CD14-positive monocyte (primary cell): ENCODE measurements at regions not wholly inside any gene's neighbourhood (a gene's known extent, or its start where the extent isn't known, plus 50 kb on each side); places are given as distances from the start of the nearest gene placed in this dataset.

Experiments used
- DNase-seq, 3 donors: peaks; one replicate each; pipeline ENCODE4 v3.0.0-alpha.2; 2011 to 2022
- H2AFZ ChIP-seq: 2 replicates; pipeline ENCODE4 v1.6.0; 2012; ENCODE audit warnings: mild to moderate bottlenecking, low read depth, low read length, inconsistent platforms; ENCODE audit not compliant: insufficient read depth, poor library complexity, severe bottlenecking
- H3K27ac ChIP-seq, 2 donors: 1 replicate in 1 of 2; 2 replicates in 1 of 2; pipeline ENCODE4 v1.5.1; 2012 to 2013; ENCODE audit warnings: low read length in 2 of 2, control low read depth in 1 of 2, inconsistent platforms in 1 of 2, low read depth in 1 of 2, mild to moderate bottlenecking in 1 of 2
- H3K27me3 ChIP-seq, 2 donors: one replicate each; pipeline versions ENCODE4 v1.6.0 to v1.6.1; 2011 to 2013; ENCODE audit warnings: low read length in 2 of 2; ENCODE audit not compliant: control insufficient read depth in 2 of 2, insufficient read depth in 2 of 2
- H3K36me3 ChIP-seq, 2 donors: replicated peaks in 1 of 2; 1 replicate in 1 of 2; 2 replicates in 1 of 2; pipeline versions ENCODE4 v1.5.1 to v1.6.1; 2012 to 2013; ENCODE audit warnings: low read length in 2 of 2, control low read depth in 1 of 2, inconsistent platforms in 1 of 2, mild to moderate bottlenecking in 1 of 2; ENCODE audit not compliant: insufficient read depth in 2 of 2, control insufficient read depth in 1 of 2
- H3K4me1 ChIP-seq, 2 donors: 1 replicate in 1 of 2; 2 replicates in 1 of 2; pipeline versions ENCODE4 v1.5.1 to v1.6.1; 2012 to 2013; ENCODE audit warnings: low read length in 2 of 2, control low read depth in 1 of 2, inconsistent platforms in 1 of 2, mild to moderate bottlenecking in 1 of 2, moderate library complexity in 1 of 2; ENCODE audit not compliant: insufficient read depth in 2 of 2, control insufficient read depth in 1 of 2
- H3K4me2 ChIP-seq: replicated peaks from 2 replicates; pipeline ENCODE3; 2012; ENCODE audit warnings: low read length, moderate library complexity, mild to moderate bottlenecking; ENCODE audit not compliant: poor library complexity, severe bottlenecking; ENCODE audit errors: extremely low read depth
- H3K4me3 ChIP-seq, 3 experiments: fragments of 200-600 bp in 1 of 3; sonication (generic) in 1 of 3; replicated peaks in 1 of 3; 1 replicate in 2 of 3; 2 replicates in 1 of 3; pipeline ENCODE4 v1.5.1; 2011 to 2013; ENCODE audit warnings: low read length in 3 of 3, mild to moderate bottlenecking in 3 of 3, control low read depth in 2 of 3, low read depth in 2 of 3, inconsistent platforms in 1 of 3, moderate library complexity in 1 of 3
- H3K79me2 ChIP-seq: 2 replicates; pipeline ENCODE4 v1.6.0; 2012; ENCODE audit warnings: mild to moderate bottlenecking, control low read depth, inconsistent platforms, low read length, moderate library complexity; ENCODE audit not compliant: insufficient read depth
- H3K9ac ChIP-seq: 2 replicates; pipeline ENCODE4 v1.6.0; 2017; ENCODE audit warnings: low read length, mild to moderate bottlenecking; ENCODE audit not compliant: insufficient read depth, poor library complexity, severe bottlenecking
- H3K9me3 ChIP-seq, 2 donors: replicated peaks in 1 of 2; 1 replicate in 1 of 2; 2 replicates in 1 of 2; pipeline versions ENCODE4 v1.5.1 to v1.6.1; 2012 to 2013; ENCODE audit warnings: low read length in 2 of 2, control low read depth in 1 of 2; ENCODE audit not compliant: control insufficient read depth in 1 of 2, insufficient read depth in 1 of 2
- H4K20me1 ChIP-seq: 2 replicates; pipeline ENCODE4 v1.6.0; 2012; ENCODE audit warnings: mild to moderate bottlenecking, low read length, control low read depth, moderate library complexity; ENCODE audit not compliant: insufficient read depth
- H3K27ac Mint-ChIP-seq, 7 donors: one replicate each; pipeline ENCODE4 v1.8.0; 2020; ENCODE audit warnings: mild to moderate bottlenecking in 7 of 7, mixed read lengths in 7 of 7, moderate library complexity in 6 of 7, inconsistent platforms in 2 of 7
- H3K27me3 Mint-ChIP-seq, 3 donors: one replicate each; pipeline ENCODE4 v1.8.0; 2021 to 2022; ENCODE audit warnings: low read depth in 3 of 3, mild to moderate bottlenecking in 3 of 3, mixed read lengths in 3 of 3, moderate library complexity in 3 of 3, inconsistent platforms in 1 of 3
- H3K36me3 Mint-ChIP-seq, 2 donors: one replicate each; pipeline ENCODE4 v1.8.0; 2020; ENCODE audit warnings: mixed read lengths in 2 of 2, inconsistent platforms in 1 of 2, mild to moderate bottlenecking in 1 of 2
- H3K4me1 Mint-ChIP-seq: one replicate; pipeline ENCODE4 v1.8.0; 2020; ENCODE audit warnings: mild to moderate bottlenecking, mixed read lengths
- H3K4me3 Mint-ChIP-seq, 2 donors: one replicate each; pipeline ENCODE4 v1.8.0; 2020; ENCODE audit warnings: mild to moderate bottlenecking in 2 of 2, mixed read lengths in 2 of 2, moderate library complexity in 1 of 2
- H3K9me3 Mint-ChIP-seq, 7 donors: one replicate each; pipeline ENCODE4 v1.8.0; 2020 to 2022; ENCODE audit warnings: mixed read lengths in 7 of 7, mild to moderate bottlenecking in 6 of 7, moderate library complexity in 6 of 7, inconsistent platforms in 2 of 7
- WGBS: methylation state at CpG from one replicate; pipeline ENCODE4 v1.1.5; 2013; ENCODE audit warnings: missing lambda C conversion rate; ENCODE audit not compliant: insufficient coverage; 5-methylcytosine and 5-hydroxymethylcytosine counted together
- intact Hi-C, 2 donors: fragments of 100-400 bp; cut with micrococcal nuclease; formaldehyde crosslinking; loops; one replicate each; pipeline versions ENCODE4 v1.15.0 to v1.15.1; 2023
- TF ChIP-seq, protein P1 (sequence below): fragments of 200-600 bp; IDR thresholded peaks from one replicate; pipeline ENCODE4 v1.8.0; 2022; ENCODE audit warnings: antibody characterized with exemption, mild to moderate bottlenecking

DNA sequence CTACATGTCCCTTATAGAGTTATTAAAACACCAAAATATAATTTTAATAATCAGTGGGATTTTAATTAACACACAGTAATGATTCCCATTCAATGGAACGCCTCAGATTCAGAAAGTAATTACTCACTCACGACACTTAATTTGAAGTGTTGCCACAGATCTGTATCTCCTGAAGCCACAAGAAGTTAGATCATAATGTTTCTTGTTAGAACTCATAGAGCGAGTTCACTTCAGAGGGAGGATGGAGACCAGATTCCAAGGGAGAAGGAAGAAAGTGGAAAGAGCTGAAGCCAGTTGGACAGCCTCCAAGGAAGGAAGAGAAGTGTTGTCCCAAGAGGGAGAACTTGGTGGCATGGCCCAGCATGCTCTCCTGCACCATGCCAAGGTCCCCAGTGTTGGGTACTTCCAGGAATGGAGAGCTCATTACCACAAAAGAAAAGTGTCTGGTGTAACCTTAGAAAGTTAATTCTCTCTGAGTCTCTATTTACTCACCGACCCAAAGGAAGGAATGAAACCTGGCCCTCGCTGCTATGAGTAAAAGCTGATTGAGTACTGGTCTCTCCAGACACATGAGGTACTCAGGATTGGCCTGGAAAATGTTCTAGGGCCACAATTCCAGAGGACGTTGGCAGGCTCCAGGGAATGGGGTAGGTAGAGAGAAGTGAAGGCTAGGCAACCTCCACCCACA lies 305.4 kb downstream of the BCL11B start:
- TF ChIP-seq, protein P1, sequence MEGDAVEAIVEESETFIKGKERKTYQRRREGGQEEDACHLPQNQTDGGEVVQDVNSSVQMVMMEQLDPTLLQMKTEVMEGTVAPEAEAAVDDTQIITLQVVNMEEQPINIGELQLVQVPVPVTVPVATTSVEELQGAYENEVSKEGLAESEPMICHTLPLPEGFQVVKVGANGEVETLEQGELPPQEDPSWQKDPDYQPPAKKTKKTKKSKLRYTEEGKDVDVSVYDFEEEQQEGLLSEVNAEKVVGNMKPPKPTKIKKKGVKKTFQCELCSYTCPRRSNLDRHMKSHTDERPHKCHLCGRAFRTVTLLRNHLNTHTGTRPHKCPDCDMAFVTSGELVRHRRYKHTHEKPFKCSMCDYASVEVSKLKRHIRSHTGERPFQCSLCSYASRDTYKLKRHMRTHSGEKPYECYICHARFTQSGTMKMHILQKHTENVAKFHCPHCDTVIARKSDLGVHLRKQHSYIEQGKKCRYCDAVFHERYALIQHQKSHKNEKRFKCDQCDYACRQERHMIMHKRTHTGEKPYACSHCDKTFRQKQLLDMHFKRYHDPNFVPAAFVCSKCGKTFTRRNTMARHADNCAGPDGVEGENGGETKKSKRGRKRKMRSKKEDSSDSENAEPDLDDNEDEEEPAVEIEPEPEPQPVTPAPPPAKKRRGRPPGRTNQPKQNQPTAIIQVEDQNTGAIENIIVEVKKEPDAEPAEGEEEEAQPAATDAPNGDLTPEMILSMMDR, result no peak
- Mint-ChIP-seq H3K9me3 (peaks cover 8 to 16% (median 11%) of the 10 kb centered on the region in 7 donors), H3K27me3 (peaks cover 10 to 16% (median 15%) of the 10 kb centered on the region in 3 donors), H3K4me1 (no peaks in the 10 kb centered on the region), H3K27ac (no peak overlapping the region), H3K36me3 (no peaks in the 10 kb centered on the region), H3K4me3 (peak overlapping the region in 1 of 2 donors; percentile 59)
- Histone ChIP-seq H3K27ac (no peak overlapping the region), H3K9me3 (peaks cover 5 to 15% of the 10 kb centered on the region in 2 donors), H3K4me3 (no peak overlapping the region), H3K27me3 (peaks cover 0 to 1% of the 10 kb centered on the region in 2 donors), H3K36me3 (no peaks in the 10 kb centered on the region), H2AFZ (no peak overlapping the region), H3K79me2 (no peaks in the 10 kb centered on the region), H3K4me1 (no peaks in the 10 kb centered on the region), H3K4me2 (no peak overlapping the region), H4K20me1 (no peaks in the 10 kb centered on the region), H3K9ac (no peak overlapping the region)
- intact Hi-C loops, result no loop called here
- 92% methylated on average over 3 of the region's 6 CpGs for WGBS
- DNase-seq, result no peak

DNA sequence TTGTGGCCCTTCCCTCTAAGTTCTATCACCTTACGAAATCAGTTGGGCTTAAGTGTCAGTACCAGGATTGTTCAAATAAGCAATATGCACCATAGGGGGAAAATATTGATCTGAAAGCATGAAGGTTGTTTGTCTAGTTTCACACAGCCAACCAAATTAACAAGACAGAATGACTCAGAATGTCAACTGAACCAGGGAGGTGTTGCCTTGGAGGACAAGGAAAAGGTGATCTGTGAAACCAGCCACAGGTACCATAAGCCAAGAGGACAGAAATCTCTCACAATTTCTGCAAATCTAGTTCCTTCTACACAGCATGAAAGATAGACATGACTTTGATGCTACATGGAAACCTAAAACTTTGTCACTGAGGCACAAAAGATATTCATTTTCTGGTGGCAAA lies 297.9 kb downstream of the BCL11B start:
- H3K9me3 Mint-ChIP-seq, result peaks cover 5 to 18% (median 10%) of the 10 kb centered on the region in 7 donors
- no CpG with 5 or more reads among the region's 1 CpG for WGBS
- DNase-seq, result no peak
- no peak overlapping the region for H2AFZ ChIP-seq
- H3K36me3 Mint-ChIP-seq, result no peaks in the 10 kb centered on the region
- H3K9me3 ChIP-seq, result peaks cover 0 to 4% of the 10 kb centered on the region in 2 donors
- H3K79me2 ChIP-seq, result no peaks in the 10 kb centered on the region
- no peaks in the 10 kb centered on the region for H3K4me1 ChIP-seq
- H3K27ac Mint-ChIP-seq, result no peak overlapping the region
- no peak overlapping the region for H3K4me3 Mint-ChIP-seq
- H3K27me3 ChIP-seq, result peaks cover 0 to 3% of the 10 kb centered on the region in 2 donors
- H3K9ac ChIP-seq, result no peak overlapping the region
- peaks cover 11 to 23% (median 15%) of the 10 kb centered on the region in 3 donors for H3K27me3 Mint-ChIP-seq
- no peaks in the 10 kb centered on the region for H3K36me3 ChIP-seq
- H3K4me2 ChIP-seq, result no peak overlapping the region
- no peaks in the 10 kb centered on the region for H4K20me1 ChIP-seq
- TF ChIP-seq, protein P1, result no peak
- H3K4me3 ChIP-seq, result no peak overlapping the region
- H3K4me1 Mint-ChIP-seq, result no peaks in the 10 kb centered on the region
- no peak overlapping the region for H3K27ac ChIP-seq
- intact Hi-C loops, result no loop called here
